ENCODE measurements at regions not wholly inside any gene's neighbourhood (a gene's known extent, or its start where the extent isn't known, plus 50 kb on each side); places are given as distances from the start of the nearest gene placed in this dataset.

DNA sequence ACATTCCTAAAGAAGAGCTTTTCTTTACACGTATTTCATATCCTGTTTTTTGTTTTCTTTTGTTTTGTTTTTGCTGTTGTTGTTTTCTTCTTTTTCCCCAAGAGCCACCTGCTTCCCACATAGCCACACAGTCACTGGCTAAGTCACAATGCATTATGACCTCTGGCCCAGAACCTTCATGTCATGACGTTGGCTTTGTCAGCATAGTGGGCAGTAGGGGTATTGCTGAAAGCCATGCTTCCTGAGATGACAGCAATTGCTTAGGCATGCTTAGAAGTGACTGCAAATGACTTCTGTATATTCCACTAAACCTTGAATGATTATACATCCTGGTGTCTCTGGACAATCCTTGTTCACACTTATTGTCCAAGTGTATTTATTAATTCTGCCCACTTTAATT lies 375.8 kb downstream of the TAF11L14 start:
- DNase-seq (ENCODE audit: extremely low spot score, unreplicated experiment) = no peak
- Mint-ChIP-seq H3K4me1 (ENCODE audit: unreplicated experiment) (no peaks in the 10 kb centered on the region), H3K27me3 (peaks cover 1% of the 10 kb centered on the region), H3K9me3 (no peaks in the 10 kb centered on the region), H3K27ac (no peak overlapping the region), H3K4me3 (no peak overlapping the region), H3K36me3 (no peaks in the 10 kb centered on the region)
- TF ChIP-seq, protein P1, sequence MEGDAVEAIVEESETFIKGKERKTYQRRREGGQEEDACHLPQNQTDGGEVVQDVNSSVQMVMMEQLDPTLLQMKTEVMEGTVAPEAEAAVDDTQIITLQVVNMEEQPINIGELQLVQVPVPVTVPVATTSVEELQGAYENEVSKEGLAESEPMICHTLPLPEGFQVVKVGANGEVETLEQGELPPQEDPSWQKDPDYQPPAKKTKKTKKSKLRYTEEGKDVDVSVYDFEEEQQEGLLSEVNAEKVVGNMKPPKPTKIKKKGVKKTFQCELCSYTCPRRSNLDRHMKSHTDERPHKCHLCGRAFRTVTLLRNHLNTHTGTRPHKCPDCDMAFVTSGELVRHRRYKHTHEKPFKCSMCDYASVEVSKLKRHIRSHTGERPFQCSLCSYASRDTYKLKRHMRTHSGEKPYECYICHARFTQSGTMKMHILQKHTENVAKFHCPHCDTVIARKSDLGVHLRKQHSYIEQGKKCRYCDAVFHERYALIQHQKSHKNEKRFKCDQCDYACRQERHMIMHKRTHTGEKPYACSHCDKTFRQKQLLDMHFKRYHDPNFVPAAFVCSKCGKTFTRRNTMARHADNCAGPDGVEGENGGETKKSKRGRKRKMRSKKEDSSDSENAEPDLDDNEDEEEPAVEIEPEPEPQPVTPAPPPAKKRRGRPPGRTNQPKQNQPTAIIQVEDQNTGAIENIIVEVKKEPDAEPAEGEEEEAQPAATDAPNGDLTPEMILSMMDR (conservative IDR thresholded peaks at IDR 0.05) = peak; percentile 57

DNA sequence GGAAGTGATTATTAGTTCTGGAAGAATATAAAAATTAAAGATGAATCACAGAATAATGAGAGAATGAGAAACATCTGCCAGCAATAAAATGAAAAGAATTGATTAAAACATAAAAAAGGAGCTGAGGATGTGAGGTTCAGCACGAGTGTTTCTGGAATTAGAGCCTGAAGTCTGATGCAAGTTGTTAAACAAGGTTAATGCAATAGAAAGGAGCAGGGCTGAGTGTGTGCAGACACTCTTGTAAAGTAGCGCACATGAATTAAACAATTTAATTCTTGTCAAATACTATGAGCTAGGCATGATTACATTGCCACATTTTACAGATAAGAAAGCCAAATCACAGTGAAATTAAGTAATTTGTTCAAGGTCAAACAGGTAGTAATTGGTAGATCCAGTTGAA lies 384.2 kb downstream of the TAF11L14 start:
- Mint-ChIP-seq H3K9me3 (no peaks in the 10 kb centered on the region), H3K27ac (no peak overlapping the region), H3K4me1 (ENCODE audit: unreplicated experiment) (no peaks in the 10 kb centered on the region), H3K36me3 (no peaks in the 10 kb centered on the region), H3K4me3 (no peak overlapping the region), H3K27me3 (peaks cover 3% of the 10 kb centered on the region)
- TF ChIP-seq, protein P1 (conservative IDR thresholded peaks at IDR 0.05) = no peak
- DNase-seq (ENCODE audit: extremely low spot score, unreplicated experiment) = no peak

DNA sequence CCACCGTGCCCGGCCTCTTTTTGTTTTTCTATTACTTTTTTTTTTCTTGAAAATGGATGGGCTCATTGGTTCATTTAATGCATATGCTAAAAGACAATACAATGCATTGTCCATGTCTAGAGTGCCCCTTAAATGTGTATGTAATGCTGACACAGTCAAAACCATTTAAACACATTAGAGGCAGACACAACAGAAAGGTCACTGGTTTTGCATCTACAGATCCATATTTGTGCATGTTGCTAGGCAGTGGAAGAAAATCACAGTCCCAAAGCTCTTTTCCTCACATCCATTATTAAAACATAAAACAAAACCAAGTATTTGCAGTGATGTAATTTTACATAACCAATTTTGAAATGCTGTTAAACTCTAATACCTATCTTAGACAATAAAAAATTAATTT lies 389.0 kb downstream of the TAF11L14 start:
- Mint-ChIP-seq H3K27me3 (peaks cover 3% of the 10 kb centered on the region), H3K4me3 (no peak overlapping the region), H3K36me3 (no peaks in the 10 kb centered on the region), H3K4me1 (ENCODE audit: unreplicated experiment) (no peaks in the 10 kb centered on the region), H3K9me3 (no peaks in the 10 kb centered on the region), H3K27ac (no peak overlapping the region)
- TF ChIP-seq, protein P1 (conservative IDR thresholded peaks at IDR 0.05) = no peak
- DNase-seq (ENCODE audit: extremely low spot score, unreplicated experiment) = no peak

DNA sequence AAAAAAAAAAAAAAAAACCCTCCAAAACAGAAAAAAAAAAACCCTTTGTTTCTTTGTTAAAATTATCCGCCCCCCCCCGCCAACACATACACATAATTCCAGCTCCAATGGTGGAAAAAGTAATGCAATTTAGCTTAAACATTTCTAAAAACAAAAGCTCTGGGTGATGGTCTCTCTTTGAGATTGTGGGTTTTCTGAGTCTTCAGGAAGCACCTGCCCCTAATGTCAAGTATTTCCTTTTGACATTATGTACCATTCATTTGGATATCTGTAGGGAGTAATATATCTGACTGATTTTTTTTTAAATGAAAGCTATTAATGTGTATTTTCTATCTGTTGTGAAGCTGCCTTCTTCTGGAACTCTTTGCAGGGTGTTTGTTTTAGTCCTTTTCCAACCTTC lies 389.7 kb downstream of the TAF11L14 start:
- H3K36me3 Mint-ChIP-seq = no peaks in the 10 kb centered on the region
- no peaks in the 10 kb centered on the region for H3K4me1 Mint-ChIP-seq (ENCODE audit: unreplicated experiment)
- H3K9me3 Mint-ChIP-seq = no peaks in the 10 kb centered on the region
- DNase-seq (ENCODE audit: extremely low spot score, unreplicated experiment) = no peak
- H3K4me3 Mint-ChIP-seq = no peak overlapping the region
- no peak overlapping the region for H3K27ac Mint-ChIP-seq
- TF ChIP-seq, protein P1 (conservative IDR thresholded peaks at IDR 0.05) = no peak
- peaks cover under 1% of the 10 kb centered on the region for H3K27me3 Mint-ChIP-seq

DNA sequence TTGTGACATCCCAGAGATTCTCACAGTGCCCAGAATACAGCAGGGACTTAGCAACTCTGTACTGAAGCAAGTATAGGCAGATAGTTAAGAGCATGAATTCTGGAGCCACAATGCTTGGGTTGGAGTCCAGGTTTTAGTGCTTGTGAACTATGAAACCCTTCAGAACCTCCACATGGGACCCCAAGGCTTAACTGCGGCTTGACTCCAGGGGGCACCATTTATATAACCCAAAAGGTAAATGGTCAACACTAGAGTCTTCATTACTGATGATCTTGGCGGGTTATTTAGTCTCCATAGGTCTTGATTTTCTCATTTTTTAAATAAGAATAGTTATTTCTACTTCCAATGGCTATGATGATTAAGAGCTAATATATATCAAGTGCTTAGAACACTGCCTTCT lies 390.3 kb downstream of the TAF11L14 start:
- no peak overlapping the region for H3K27ac Mint-ChIP-seq
- no peaks in the 10 kb centered on the region for H3K4me1 Mint-ChIP-seq (ENCODE audit: unreplicated experiment)
- TF ChIP-seq, protein P1 (conservative IDR thresholded peaks at IDR 0.05) = no peak
- H3K27me3 Mint-ChIP-seq = no peaks in the 10 kb centered on the region
- H3K4me3 Mint-ChIP-seq = no peak overlapping the region
- no peaks in the 10 kb centered on the region for H3K36me3 Mint-ChIP-seq
- H3K9me3 Mint-ChIP-seq = no peaks in the 10 kb centered on the region
- no peak for DNase-seq (ENCODE audit: extremely low spot score, unreplicated experiment)

DNA sequence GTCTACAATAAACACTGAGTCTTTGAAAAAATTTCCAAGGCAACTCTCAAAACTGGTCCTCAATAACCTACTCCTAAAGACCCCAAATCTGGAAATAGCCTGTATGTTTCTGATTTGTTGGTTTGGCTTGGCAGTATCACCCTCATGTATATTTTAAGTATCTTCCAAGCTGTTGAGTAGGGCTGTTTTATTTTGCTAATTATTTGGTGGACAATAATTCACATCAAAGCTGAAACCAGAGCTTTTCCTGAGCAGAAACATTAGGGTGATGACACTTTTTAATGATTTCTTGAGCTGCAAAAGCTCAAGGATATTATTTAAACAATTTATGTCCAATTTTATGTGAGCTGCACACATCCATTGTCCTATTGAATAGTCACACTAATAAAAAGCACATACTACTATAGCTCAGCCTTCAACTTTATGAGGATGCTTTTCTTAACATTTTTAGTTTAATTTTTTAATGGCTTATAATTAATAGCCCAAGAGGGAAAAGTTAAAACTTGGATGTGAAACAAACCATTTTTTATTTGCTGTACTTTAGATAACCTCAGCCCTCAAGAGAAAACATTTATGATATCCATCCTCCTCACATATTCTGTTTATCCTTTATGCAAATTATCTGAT lies 393.1 kb downstream of the TAF11L14 start:
- no peaks in the 10 kb centered on the region for H3K4me1 Mint-ChIP-seq (ENCODE audit: unreplicated experiment)
- TF ChIP-seq, protein P1 (conservative IDR thresholded peaks at IDR 0.05) = no peak
- H3K9me3 Mint-ChIP-seq = no peaks in the 10 kb centered on the region
- no peaks in the 10 kb centered on the region for H3K27me3 Mint-ChIP-seq
- no peak overlapping the region for H3K4me3 Mint-ChIP-seq
- no peak overlapping the region for H3K27ac Mint-ChIP-seq
- H3K36me3 Mint-ChIP-seq = no peaks in the 10 kb centered on the region
- no peak for DNase-seq (ENCODE audit: extremely low spot score, unreplicated experiment)
